ENCODE measurements at regions not wholly inside any gene's neighbourhood (a gene's known extent, or its start where the extent isn't known, plus 50 kb on each side); places are given as distances from the start of the nearest gene placed in this dataset.
"Not testable (repeated sequence)": the region's sequence is repeated elsewhere in the genome, so short reads cannot be mapped to it uniquely, and the experiment has no call there.

GRCh38 chr2:6143812-6144211 is 451.6 kb downstream of the SOX11 start:
- no peak for DNase-seq

GRCh38 chr2:6147215-6147614 is 455.0 kb downstream of the SOX11 start:
- not testable (repeated sequence) for DNase-seq

GRCh38 chr2:6148882-6149281 is 456.7 kb downstream of the SOX11 start:
- no peak for DNase-seq

GRCh38 chr2:6159606-6160005 is 467.4 kb downstream of the SOX11 start:
- DNase-seq = no peak

GRCh38 chr2:6163932-6164331 is 471.7 kb downstream of the SOX11 start:
- DNase-seq = no peak

- DNase-seq = no peak
These were observed 473.0 kb downstream of the SOX11 start for GRCh38 chr2:6164986-6165747.

- no peak for DNase-seq
These were observed 475.5 kb downstream of the SOX11 start for GRCh38 chr2:6167592-6168138.

GRCh38 chr2:6168485-6168884 is 476.3 kb downstream of the SOX11 start:
- DNase-seq = no peak

- DNase-seq = no peak
These were observed 479.1 kb downstream of the SOX11 start for GRCh38 chr2:6171294-6171693.

- DNase-seq = no peak
These were observed 485.6 kb downstream of the SOX11 start for GRCh38 chr2:6177811-6178210.

GRCh38 chr2:6181525-6181924 is 489.3 kb downstream of the SOX11 start:
- no peak for DNase-seq

- no peak for DNase-seq
These were observed 489.7 kb downstream of the SOX11 start for GRCh38 chr2:6181926-6182325.

- no peak for DNase-seq
These were observed 491.0 kb downstream of the SOX11 start for GRCh38 chr2:6183226-6183625.

GRCh38 chr2:6184532-6185292 is 492.5 kb downstream of the SOX11 start:
- DNase-seq = no peak

- no peak for DNase-seq
These were observed 494.4 kb downstream of the SOX11 start for GRCh38 chr2:6186332-6187151.

GRCh38 chr2:6196449-6196848 is 504.3 kb downstream of the SOX11 start:
- no peak for DNase-seq

GRCh38 chr2:6198370-6198919 is 506.3 kb downstream of the SOX11 start:
- not testable (repeated sequence) for DNase-seq

GRCh38 chr2:6202756-6203155 is 510.6 kb downstream of the SOX11 start:
- DNase-seq = no peak

GRCh38 chr2:6203291-6203959 is 511.2 kb downstream of the SOX11 start:
- no peak for DNase-seq

GRCh38 chr2:6206882-6207281 is 514.7 kb downstream of the SOX11 start:
- no peak for DNase-seq

- DNase-seq = no peak
These were observed 519.1 kb downstream of the SOX11 start for GRCh38 chr2:6211236-6211635.

GRCh38 chr2:6212491-6212890 is 520.3 kb downstream of the SOX11 start:
- DNase-seq = no peak
